ENCODE measurements at regions not wholly inside any gene's neighbourhood (a gene's known extent, or its start where the extent isn't known, plus 50 kb on each side); places are given as distances from the start of the nearest gene placed in this dataset.

DNA sequence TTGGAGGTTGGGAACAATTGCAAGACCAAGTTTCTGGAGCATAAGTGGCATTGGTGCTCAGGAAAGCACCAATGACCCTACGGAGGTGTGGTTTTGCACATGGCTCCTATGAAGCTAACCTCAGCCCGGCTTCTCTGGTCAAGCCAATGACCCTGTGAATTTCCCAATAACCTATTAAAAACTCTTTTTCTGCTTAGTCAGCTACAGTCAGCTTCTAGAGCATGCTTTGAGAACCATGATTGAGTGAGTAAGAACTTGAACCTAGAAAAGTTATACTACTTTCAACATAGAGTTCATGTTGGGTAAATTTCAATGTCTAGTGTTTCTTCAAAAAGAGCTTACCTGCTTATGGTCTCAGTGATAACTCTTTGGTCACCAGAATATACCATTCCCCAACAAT, 163.2 kb downstream of the RSL24D1 start:
- TF ChIP-seq, protein P1, sequence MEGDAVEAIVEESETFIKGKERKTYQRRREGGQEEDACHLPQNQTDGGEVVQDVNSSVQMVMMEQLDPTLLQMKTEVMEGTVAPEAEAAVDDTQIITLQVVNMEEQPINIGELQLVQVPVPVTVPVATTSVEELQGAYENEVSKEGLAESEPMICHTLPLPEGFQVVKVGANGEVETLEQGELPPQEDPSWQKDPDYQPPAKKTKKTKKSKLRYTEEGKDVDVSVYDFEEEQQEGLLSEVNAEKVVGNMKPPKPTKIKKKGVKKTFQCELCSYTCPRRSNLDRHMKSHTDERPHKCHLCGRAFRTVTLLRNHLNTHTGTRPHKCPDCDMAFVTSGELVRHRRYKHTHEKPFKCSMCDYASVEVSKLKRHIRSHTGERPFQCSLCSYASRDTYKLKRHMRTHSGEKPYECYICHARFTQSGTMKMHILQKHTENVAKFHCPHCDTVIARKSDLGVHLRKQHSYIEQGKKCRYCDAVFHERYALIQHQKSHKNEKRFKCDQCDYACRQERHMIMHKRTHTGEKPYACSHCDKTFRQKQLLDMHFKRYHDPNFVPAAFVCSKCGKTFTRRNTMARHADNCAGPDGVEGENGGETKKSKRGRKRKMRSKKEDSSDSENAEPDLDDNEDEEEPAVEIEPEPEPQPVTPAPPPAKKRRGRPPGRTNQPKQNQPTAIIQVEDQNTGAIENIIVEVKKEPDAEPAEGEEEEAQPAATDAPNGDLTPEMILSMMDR (IDR thresholded peaks at IDR 0.05): no peak
- no peak for TF ChIP-seq POLR2A (IDR thresholded peaks at IDR 0.05)

Data from testis (tissue), 2 donors.